Prostate gland (tissue), 2 donors: ENCODE measurements at regions not wholly inside any gene's neighbourhood (a gene's known extent, or its start where the extent isn't known, plus 50 kb on each side); places are given as distances from the start of the nearest gene placed in this dataset.

Source experiments
- POLR2AphosphoS5 ChIP-seq: sonication (generic); formaldehyde crosslinking; IDR thresholded peaks from one replicate; pipeline ENCODE4 v1.6.1; 2017; ENCODE audit warnings: antibody characterized with exemption
- TF ChIP-seq, protein P1 (sequence below), 4 experiments: fragments of 200-600 bp in 2 of 4; fragments of 450-650 bp in 2 of 4; sonication (generic) in 2 of 4; IDR thresholded peaks; 1 replicate in 3 of 4; 2 replicates in 1 of 4; pipeline ENCODE4 v1.5.1; 2016 to 2019; ENCODE audit warnings: antibody characterized with exemption in 4 of 4, mild to moderate bottlenecking in 2 of 4, moderate library complexity in 2 of 4

DNA sequence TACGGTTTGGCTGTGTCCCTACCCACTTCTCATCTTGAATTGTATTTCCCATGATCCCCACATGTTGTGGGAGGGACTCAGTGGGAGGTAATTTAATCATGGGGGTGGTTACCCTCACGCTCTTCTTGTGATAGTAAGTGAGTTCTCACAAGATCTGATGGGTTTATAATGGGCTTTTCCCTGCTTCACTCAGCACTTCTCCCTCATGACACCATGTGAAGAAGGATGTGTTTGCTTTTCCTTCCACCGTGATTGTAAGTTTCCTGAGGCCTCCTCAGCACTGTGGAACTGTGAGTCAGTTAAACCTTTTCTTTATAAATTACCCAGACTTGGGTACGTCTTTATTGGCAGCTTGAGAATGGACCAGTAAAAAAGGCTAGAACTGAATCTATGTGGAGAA is 750.0 kb upstream of the ID2 start:
- TF ChIP-seq POLR2AphosphoS5, result no peak
- TF ChIP-seq, protein P1, sequence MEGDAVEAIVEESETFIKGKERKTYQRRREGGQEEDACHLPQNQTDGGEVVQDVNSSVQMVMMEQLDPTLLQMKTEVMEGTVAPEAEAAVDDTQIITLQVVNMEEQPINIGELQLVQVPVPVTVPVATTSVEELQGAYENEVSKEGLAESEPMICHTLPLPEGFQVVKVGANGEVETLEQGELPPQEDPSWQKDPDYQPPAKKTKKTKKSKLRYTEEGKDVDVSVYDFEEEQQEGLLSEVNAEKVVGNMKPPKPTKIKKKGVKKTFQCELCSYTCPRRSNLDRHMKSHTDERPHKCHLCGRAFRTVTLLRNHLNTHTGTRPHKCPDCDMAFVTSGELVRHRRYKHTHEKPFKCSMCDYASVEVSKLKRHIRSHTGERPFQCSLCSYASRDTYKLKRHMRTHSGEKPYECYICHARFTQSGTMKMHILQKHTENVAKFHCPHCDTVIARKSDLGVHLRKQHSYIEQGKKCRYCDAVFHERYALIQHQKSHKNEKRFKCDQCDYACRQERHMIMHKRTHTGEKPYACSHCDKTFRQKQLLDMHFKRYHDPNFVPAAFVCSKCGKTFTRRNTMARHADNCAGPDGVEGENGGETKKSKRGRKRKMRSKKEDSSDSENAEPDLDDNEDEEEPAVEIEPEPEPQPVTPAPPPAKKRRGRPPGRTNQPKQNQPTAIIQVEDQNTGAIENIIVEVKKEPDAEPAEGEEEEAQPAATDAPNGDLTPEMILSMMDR (IDR thresholded peaks at IDR 0.05), result no peak
